ENCODE measurements at regions not wholly inside any gene's neighbourhood (a gene's known extent, or its start where the extent isn't known, plus 50 kb on each side); places are given as distances from the start of the nearest gene placed in this dataset.
"Not testable (repeated sequence)": the region's sequence is repeated elsewhere in the genome, so short reads cannot be mapped to it uniquely, and the experiment has no call there.

GRCh38 chr2:192384191-192384590 lies 189.5 kb upstream of the TMEFF2 start:
- DNase-seq (ENCODE audit: low spot score): not testable (repeated sequence)

- DNase-seq (ENCODE audit: low spot score): no peak
Measured at GRCh38 chr2:192381082-192381481, 186.3 kb upstream of the TMEFF2 start.

- no peak for DNase-seq (ENCODE audit: low spot score)
Measured at GRCh38 chr2:192379736-192380135, 185.0 kb upstream of the TMEFF2 start.

GRCh38 chr2:192377173-192377572 lies 182.4 kb upstream of the TMEFF2 start:
- no peak for DNase-seq (ENCODE audit: low spot score)

- DNase-seq (ENCODE audit: low spot score): no peak
Measured at GRCh38 chr2:192373754-192374153, 179.0 kb upstream of the TMEFF2 start.

- no peak for DNase-seq (ENCODE audit: low spot score)
Measured at GRCh38 chr2:192373221-192373620, 178.5 kb upstream of the TMEFF2 start.

- DNase-seq (ENCODE audit: low spot score): no peak
Measured at GRCh38 chr2:192369969-192370368, 175.2 kb upstream of the TMEFF2 start.

- no peak for DNase-seq (ENCODE audit: low spot score)
Measured at GRCh38 chr2:192357217-192357616, 162.5 kb upstream of the TMEFF2 start.

- no peak for DNase-seq (ENCODE audit: low spot score)
Measured at GRCh38 chr2:192354512-192355244, 159.9 kb upstream of the TMEFF2 start.

- no peak for DNase-seq (ENCODE audit: low spot score)
Measured at GRCh38 chr2:192347542-192347941, 152.8 kb upstream of the TMEFF2 start.

- no peak for DNase-seq (ENCODE audit: low spot score)
Measured at GRCh38 chr2:192345287-192345686, 150.6 kb upstream of the TMEFF2 start.

- no peak for DNase-seq (ENCODE audit: low spot score)
Measured at GRCh38 chr2:192333642-192334041, 138.9 kb upstream of the TMEFF2 start.

GRCh38 chr2:192328297-192328696 lies 133.6 kb upstream of the TMEFF2 start:
- DNase-seq (ENCODE audit: low spot score): no peak

GRCh38 chr2:192327576-192327975 lies 132.8 kb upstream of the TMEFF2 start:
- DNase-seq (ENCODE audit: low spot score): no peak

GRCh38 chr2:192315543-192315942 lies 120.8 kb upstream of the TMEFF2 start:
- no peak for DNase-seq (ENCODE audit: low spot score)

- DNase-seq (ENCODE audit: low spot score): no peak
Measured at GRCh38 chr2:192314800-192315481, 120.2 kb upstream of the TMEFF2 start.

GRCh38 chr2:192313773-192314172 lies 119.0 kb upstream of the TMEFF2 start:
- no peak for DNase-seq (ENCODE audit: low spot score)

- DNase-seq (ENCODE audit: low spot score): no peak
Measured at GRCh38 chr2:192311701-192312460, 117.1 kb upstream of the TMEFF2 start.

- DNase-seq (ENCODE audit: low spot score): no peak
Measured at GRCh38 chr2:192307530-192307929, 112.8 kb upstream of the TMEFF2 start.

- no peak for DNase-seq (ENCODE audit: low spot score)
Measured at GRCh38 chr2:192298664-192299063, 103.9 kb upstream of the TMEFF2 start.

- no peak for DNase-seq (ENCODE audit: low spot score)
Measured at GRCh38 chr2:192292478-192292877, 97.7 kb upstream of the TMEFF2 start.

GRCh38 chr2:192288295-192288694 lies 93.6 kb upstream of the TMEFF2 start:
- DNase-seq (ENCODE audit: low spot score): no peak

GRCh38 chr2:192286093-192286701 lies 91.5 kb upstream of the TMEFF2 start:
- DNase-seq (ENCODE audit: low spot score): no peak

Data from hematopoietic multipotent progenitor cell treated with erythropoietin and hydrocortisone succinate and interleukin-3 and kit ligand, for 15 days (in vitro differentiated cells).